ENCODE measurements at regions not wholly inside any gene's neighbourhood (a gene's known extent, or its start where the extent isn't known, plus 50 kb on each side); places are given as distances from the start of the nearest gene placed in this dataset.

GRCh38 chr12:19971361-19972280 lies 396.7 kb upstream of the PDE3A start:
- Histone ChIP-seq H3K4me3 (no peak overlapping the region), H3K36me3 (no peaks in the 10 kb centered on the region), H3K27ac (no peak overlapping the region), H3K27me3 (no peaks in the 10 kb centered on the region), H3K4me1 (peaks cover 9% of the 10 kb centered on the region), H3K9me3 (no peaks in the 10 kb centered on the region)
- WGBS, result 65% methylated on average over 8 of the region's 8 CpGs
- no peak for DNase-seq (ENCODE audit: low spot score in 2 of 2)
- TF ChIP-seq POLR2A (IDR thresholded peaks at IDR 0.05) (no peak), POLR2AphosphoS5 (IDR thresholded peaks at IDR 0.05) (no peak), EP300 (IDR thresholded peaks at IDR 0.05) (no peak), CTCF (IDR thresholded peaks at IDR 0.05) (no peak)

- no peak overlapping the region for H3K4me3 ChIP-seq
- DNase-seq (ENCODE audit: low spot score in 2 of 2), result no peak
- peaks cover 9% of the 10 kb centered on the region for H3K4me1 ChIP-seq
- H3K27me3 ChIP-seq, result no peaks in the 10 kb centered on the region
- WGBS, result 85% methylated on average over 11 of the region's 11 CpGs
- H3K27ac ChIP-seq, result no peak overlapping the region
- no peaks in the 10 kb centered on the region for H3K36me3 ChIP-seq
- no peak for TF ChIP-seq POLR2A (IDR thresholded peaks at IDR 0.05)
- no peaks in the 10 kb centered on the region for H3K9me3 ChIP-seq
These were observed 395.7 kb upstream of the PDE3A start for GRCh38 chr12:19972325-19973288.

GRCh38 chr12:19978193-19978592 lies 390.1 kb upstream of the PDE3A start:
- Histone ChIP-seq H3K4me3 (no peak overlapping the region), H3K4me1 (no peaks in the 10 kb centered on the region), H3K36me3 (no peaks in the 10 kb centered on the region), H3K27ac (no peak overlapping the region), H3K27me3 (no peaks in the 10 kb centered on the region), H3K9me3 (no peaks in the 10 kb centered on the region)
- no peak for DNase-seq (ENCODE audit: low spot score in 2 of 2)
- no peak for TF ChIP-seq CTCF (IDR thresholded peaks at IDR 0.05)
- no peak for TF ChIP-seq POLR2A (IDR thresholded peaks at IDR 0.05)
- no peak for TF ChIP-seq EP300 (IDR thresholded peaks at IDR 0.05)
- no peak for TF ChIP-seq POLR2AphosphoS5 (IDR thresholded peaks at IDR 0.05)

- no peaks in the 10 kb centered on the region for H3K9me3 ChIP-seq
- H3K4me3 ChIP-seq, result no peak overlapping the region
- no peak for DNase-seq (ENCODE audit: low spot score in 2 of 2)
- no peaks in the 10 kb centered on the region for H3K4me1 ChIP-seq
- no peaks in the 10 kb centered on the region for H3K36me3 ChIP-seq
- H3K27ac ChIP-seq, result no peak overlapping the region
- WGBS, result 88% methylated on average over 3 of the region's 3 CpGs
- no peaks in the 10 kb centered on the region for H3K27me3 ChIP-seq
- TF ChIP-seq POLR2A (IDR thresholded peaks at IDR 0.05) (no peak), EP300 (IDR thresholded peaks at IDR 0.05) (no peak), POLR2AphosphoS5 (IDR thresholded peaks at IDR 0.05) (no peak), CTCF (IDR thresholded peaks at IDR 0.05) (no peak)
These were observed 388.8 kb upstream of the PDE3A start for GRCh38 chr12:19979584-19979983.

GRCh38 chr12:19981944-19982343 lies 386.4 kb upstream of the PDE3A start:
- H3K4me1 ChIP-seq, result no peaks in the 10 kb centered on the region
- H3K27me3 ChIP-seq, result no peaks in the 10 kb centered on the region
- WGBS, result 95% methylated on average over 2 of the region's 2 CpGs
- no peaks in the 10 kb centered on the region for H3K9me3 ChIP-seq
- no peak for DNase-seq (ENCODE audit: low spot score in 2 of 2)
- no peaks in the 10 kb centered on the region for H3K36me3 ChIP-seq
- no peak for TF ChIP-seq POLR2AphosphoS5 (IDR thresholded peaks at IDR 0.05)
- TF ChIP-seq CTCF (IDR thresholded peaks at IDR 0.05), result no peak
- no peak for TF ChIP-seq POLR2A (IDR thresholded peaks at IDR 0.05)
- TF ChIP-seq EP300 (IDR thresholded peaks at IDR 0.05), result no peak
- no peak overlapping the region for H3K4me3 ChIP-seq
- H3K27ac ChIP-seq, result no peak overlapping the region

Measured in suprapubic skin (tissue), 4 donors.